HUES6 (cell line): ENCODE measurements at regions not wholly inside any gene's neighbourhood (a gene's known extent, or its start where the extent isn't known, plus 50 kb on each side); places are given as distances from the start of the nearest gene placed in this dataset.

Source experiments
- H3K27ac ChIP-seq: 2 replicates; pipeline ENCODE4 v1.7.0; 2013; ENCODE audit warnings: low read depth, mild to moderate bottlenecking, low read length, inconsistent platforms
- H3K27me3 ChIP-seq: 2 replicates; pipeline ENCODE4 v1.6.1; 2013; ENCODE audit warnings: low read length; ENCODE audit not compliant: control insufficient read depth, insufficient read depth
- H3K36me3 ChIP-seq: 2 replicates; pipeline ENCODE4 v1.6.1; 2013; ENCODE audit warnings: low read length; ENCODE audit not compliant: control insufficient read depth, insufficient read depth
- H3K4me1 ChIP-seq: 2 replicates; pipeline ENCODE4 v1.6.1; 2013; ENCODE audit warnings: low read length; ENCODE audit not compliant: control insufficient read depth, insufficient read depth
- H3K4me3 ChIP-seq: 2 replicates; pipeline ENCODE4 v1.5.1; 2013; ENCODE audit warnings: low read depth, low read length
- H3K9ac ChIP-seq: one replicate; pipeline ENCODE4 v1.6.1; 2013; ENCODE audit warnings: mild to moderate bottlenecking, low read length
- H3K9me3 ChIP-seq: 2 replicates; pipeline ENCODE4 v1.6.1; 2013; ENCODE audit warnings: low read depth, low read length; ENCODE audit not compliant: control insufficient read depth, insufficient read depth

DNA sequence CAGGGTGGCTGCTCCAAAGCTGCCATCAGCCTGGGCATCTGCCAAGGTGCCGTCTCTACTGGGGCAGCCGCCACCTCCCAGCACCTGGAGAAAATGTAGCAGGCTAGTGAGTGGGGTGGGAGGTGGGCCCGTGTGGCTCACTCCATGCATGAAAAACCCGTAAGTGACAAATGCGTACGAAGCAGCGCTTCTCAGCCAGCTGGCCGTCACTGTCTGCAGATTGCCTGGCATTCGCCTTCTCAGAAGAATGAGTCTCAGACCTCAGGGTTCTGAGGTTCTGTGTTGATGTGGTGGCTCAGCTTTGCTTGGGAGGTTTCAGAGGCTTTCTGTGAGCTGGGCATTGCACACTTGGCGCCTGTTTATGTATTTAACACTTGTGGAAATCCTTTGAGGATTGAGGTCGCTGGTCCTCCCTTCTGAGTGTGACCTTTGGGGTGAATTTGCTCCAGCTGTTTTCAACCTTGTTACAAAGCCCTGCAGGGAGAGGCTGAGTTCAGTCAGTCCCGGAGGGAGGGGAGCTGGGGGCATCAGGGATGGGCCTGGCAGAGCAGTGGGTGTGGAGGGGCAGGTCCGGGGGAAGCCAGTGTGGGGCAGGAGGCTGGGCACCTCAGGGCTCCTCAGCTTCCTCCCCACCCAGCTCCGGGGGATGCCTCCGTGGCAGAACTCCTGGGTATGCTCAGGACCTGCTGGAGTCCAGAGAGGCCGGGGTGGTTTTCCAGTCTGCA lies 977.0 kb downstream of the TBC1D22A start:
- Histone ChIP-seq H3K27ac (no peak overlapping the region), H3K9ac (no peak overlapping the region), H3K4me3 (no peak overlapping the region), H3K4me1 (peaks cover 7% of the 10 kb centered on the region; the same call in 1 of the 2 replicates), H3K9me3 (peaks cover 70% of the 10 kb centered on the region), H3K36me3 (no peaks in the 10 kb centered on the region), H3K27me3 (no peaks in the 10 kb centered on the region)

DNA sequence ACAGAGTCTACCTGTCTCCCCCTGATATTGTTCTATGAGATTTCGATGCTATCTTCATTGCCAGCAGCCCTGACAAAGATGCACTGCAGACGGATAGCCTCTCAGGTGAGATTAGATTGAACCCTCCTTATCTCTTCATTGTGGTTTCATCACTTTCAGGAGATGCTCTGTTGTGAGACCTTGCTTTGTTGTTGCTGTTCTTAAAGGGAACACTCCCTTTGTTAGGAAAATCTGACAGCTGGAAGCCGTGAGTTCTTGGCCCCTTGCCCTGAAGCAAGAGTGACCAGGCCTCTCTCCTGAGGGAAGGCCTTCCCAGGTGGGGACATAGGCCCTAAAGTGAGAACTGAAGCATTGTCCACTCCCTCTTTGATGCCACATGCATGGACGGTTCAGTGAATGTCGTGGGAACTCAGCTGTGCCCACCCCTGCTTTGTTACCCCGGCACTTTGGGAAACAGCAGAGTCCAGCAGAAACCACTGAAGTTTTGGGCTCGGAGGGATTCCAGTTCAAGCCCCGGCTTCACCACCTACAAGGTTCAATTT lies 976.1 kb downstream of the TBC1D22A start:
- Histone ChIP-seq H3K9me3 (peaks cover 73% of the 10 kb centered on the region), H3K4me1 (peaks cover 7% of the 10 kb centered on the region; the same call in 1 of the 2 replicates), H3K36me3 (no peaks in the 10 kb centered on the region), H3K4me3 (no peak overlapping the region), H3K27ac (no peak overlapping the region), H3K27me3 (no peaks in the 10 kb centered on the region), H3K9ac (no peak overlapping the region)

DNA sequence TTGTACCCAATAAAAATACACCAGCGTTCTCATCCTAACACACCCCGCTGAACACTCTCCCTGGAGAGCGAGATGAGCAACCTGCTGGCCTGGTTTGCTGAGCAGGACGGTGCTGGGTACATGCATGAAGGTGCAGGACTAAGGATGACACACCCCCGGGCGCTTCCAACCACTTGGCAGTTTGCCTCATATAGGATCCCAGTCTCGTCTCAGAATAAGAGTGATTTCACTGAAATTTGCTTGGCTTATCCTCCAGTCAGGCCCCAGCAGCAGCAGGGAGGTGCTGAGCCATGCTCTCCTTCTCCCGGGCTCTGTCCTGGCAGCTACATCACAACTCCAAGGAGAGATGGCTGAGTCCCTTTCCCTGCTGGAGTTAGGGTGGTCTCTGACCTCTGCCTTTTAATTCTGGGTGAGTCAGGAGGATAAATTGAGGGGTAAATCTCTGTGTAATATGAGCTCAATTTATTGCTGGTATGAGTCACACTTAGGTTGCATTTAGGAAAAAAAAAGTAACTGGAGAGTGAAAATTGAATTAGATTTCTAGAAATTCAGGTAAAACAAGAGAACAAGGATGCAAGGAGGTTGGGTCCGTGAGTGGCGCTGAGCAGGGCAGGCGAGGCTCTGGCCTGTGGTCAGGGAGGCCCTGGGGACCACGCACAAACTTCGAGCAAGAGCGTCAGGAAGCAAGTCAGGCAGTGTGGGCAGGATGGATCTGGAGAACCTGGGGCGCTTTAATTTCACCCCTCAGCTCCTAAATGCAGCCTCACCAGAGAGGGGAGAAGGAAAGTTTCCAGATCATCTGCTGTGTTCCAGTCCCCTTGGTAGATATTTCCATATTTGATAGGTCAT lies 974.0 kb downstream of the TBC1D22A start:
- Histone ChIP-seq H3K9me3 (peaks cover 80% of the 10 kb centered on the region), H3K27me3 (no peaks in the 10 kb centered on the region)

DNA sequence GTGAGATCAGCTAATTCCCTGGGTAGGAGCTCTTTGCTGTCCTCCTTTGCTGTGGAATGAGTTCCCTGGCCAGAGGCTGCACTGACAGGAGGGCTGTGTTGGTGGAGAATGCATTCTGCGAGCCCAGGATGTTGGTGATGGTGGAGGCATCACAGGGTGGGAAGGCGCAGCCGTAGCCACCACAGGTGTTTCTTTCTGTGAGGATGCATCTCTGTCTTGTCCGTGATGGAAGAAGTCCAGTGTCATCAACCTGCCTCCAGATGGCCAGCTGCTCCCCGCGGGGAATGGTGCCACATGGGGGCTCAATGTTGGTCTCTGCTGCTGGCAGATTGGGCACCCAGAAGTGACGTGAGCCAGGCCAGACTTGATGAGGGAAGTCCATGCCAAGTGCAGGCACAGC lies 972.1 kb downstream of the TBC1D22A start:
- no peaks in the 10 kb centered on the region for H3K27me3 ChIP-seq
- no peak overlapping the region for H3K27ac ChIP-seq
- H3K4me3 ChIP-seq, result no peak overlapping the region
- H3K9ac ChIP-seq, result no peak overlapping the region
- peaks cover 75% of the 10 kb centered on the region for H3K9me3 ChIP-seq
- H3K4me1 ChIP-seq, result peaks cover 7% of the 10 kb centered on the region; the same call in 1 of the 2 replicates
- no peaks in the 10 kb centered on the region for H3K36me3 ChIP-seq

More for the DNA sequence above, 974.0 kb downstream of the TBC1D22A start:
- Histone ChIP-seq H3K27ac (no peak overlapping the region), H3K9ac (no peak overlapping the region), H3K4me1 (peaks cover 7% of the 10 kb centered on the region; the same call in 1 of the 2 replicates), H3K36me3 (no peaks in the 10 kb centered on the region), H3K4me3 (no peak overlapping the region)

DNA sequence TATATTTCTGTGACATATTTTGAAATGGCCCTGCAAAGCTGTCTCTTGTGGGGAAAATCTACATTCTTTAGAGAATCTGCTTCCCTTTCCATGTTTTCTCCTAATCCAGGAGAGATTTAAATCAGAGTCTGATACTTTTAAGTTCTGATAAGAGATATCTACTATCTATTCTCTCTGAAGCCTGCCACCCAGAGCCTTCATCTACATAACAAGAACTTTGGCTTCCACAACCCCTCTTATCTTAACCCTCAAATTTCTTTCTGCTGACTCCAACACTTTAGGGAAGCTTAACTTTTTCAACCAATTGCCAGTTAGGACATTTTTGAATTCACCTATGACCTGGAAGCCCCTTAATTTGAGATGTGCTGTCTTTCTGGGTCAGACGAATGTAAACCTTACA lies 965.2 kb downstream of the TBC1D22A start:
- Histone ChIP-seq H3K27me3 (no peaks in the 10 kb centered on the region), H3K4me1 (peaks cover 6% of the 10 kb centered on the region; the same call in 1 of the 2 replicates), H3K4me3 (no peak overlapping the region), H3K27ac (peak overlapping the region; percentile 49; the same call in 1 of the 2 replicates), H3K36me3 (no peaks in the 10 kb centered on the region), H3K9ac (no peak overlapping the region), H3K9me3 (peaks cover 24% of the 10 kb centered on the region)

DNA sequence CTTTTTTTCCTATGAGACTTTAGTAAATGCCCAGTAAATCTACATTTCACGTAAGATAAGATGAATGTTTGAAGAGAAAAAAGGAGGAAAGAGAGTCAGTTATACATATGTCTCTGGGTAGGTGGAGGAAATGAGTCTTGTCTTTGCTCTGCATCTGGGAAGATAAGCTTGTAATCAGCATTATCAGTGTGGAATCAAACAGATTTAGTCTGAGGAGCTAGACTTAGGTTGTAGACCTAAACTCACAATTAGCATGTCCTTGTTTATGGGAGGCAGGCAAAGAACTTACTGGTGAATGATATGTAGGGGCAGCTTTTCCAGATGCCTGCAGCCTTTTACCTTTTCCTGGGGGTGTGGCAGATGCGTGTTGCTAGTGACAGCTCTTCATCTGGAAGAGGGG lies 962.3 kb downstream of the TBC1D22A start:
- peaks cover 6% of the 10 kb centered on the region; the same call in 1 of the 2 replicates for H3K4me1 ChIP-seq
- H3K36me3 ChIP-seq, result no peaks in the 10 kb centered on the region
- H3K9me3 ChIP-seq, result peaks cover 23% of the 10 kb centered on the region; the same call in 1 of the 2 replicates
- H3K27me3 ChIP-seq, result no peaks in the 10 kb centered on the region
- H3K9ac ChIP-seq, result no peak overlapping the region
- no peak overlapping the region for H3K4me3 ChIP-seq
- no peak overlapping the region; the same call in 1 of the 2 replicates for H3K27ac ChIP-seq

DNA sequence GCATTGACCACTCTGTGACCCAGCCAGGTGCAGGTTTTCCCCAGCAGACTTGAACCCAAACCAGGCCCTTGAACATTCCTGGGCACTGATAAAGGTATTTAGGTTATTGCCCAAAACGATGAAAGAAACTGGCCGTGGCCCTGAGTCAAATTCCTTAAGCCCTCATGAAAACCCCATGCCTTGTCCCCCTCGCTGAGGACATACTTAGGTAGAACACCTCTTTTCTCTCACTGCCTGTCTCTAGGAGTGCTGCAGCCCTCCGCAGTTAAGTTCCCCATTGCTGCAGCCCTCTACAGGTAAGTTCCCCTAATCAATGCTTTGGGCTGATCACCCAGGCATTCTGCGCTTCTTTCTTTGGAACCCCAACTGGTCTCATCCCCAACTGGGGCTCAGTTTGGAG lies 961.6 kb downstream of the TBC1D22A start:
- peak overlapping the region; percentile 15 for H3K9ac ChIP-seq
- H3K27me3 ChIP-seq, result no peaks in the 10 kb centered on the region
- peaks cover 6% of the 10 kb centered on the region; the same call in 1 of the 2 replicates for H3K4me1 ChIP-seq
- H3K36me3 ChIP-seq, result no peaks in the 10 kb centered on the region
- no peak overlapping the region; the same call in 1 of the 2 replicates for H3K27ac ChIP-seq
- H3K9me3 ChIP-seq, result peaks cover 26% of the 10 kb centered on the region; the same call in 1 of the 2 replicates
- H3K4me3 ChIP-seq, result no peak overlapping the region

DNA sequence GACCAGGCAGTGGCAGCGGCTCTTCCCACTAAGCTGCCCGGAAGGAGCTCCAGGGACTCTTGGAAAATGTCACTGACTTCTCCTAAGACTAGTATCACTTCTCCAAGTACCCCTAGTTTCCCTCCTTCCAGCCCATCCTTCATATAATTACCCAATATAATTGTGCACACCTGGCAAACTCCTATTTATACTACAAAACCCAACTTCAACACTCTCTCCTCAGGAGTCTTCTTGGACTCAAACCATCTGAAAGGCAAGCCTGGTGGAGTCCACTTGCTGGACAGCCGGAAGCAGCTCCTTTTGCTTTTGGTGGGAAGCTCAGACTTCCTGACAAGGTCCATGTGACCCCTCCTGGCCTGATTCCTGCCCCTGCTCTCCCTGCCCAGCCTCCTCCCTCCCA lies 955.9 kb downstream of the TBC1D22A start:
- no peaks in the 10 kb centered on the region for H3K36me3 ChIP-seq

DNA sequence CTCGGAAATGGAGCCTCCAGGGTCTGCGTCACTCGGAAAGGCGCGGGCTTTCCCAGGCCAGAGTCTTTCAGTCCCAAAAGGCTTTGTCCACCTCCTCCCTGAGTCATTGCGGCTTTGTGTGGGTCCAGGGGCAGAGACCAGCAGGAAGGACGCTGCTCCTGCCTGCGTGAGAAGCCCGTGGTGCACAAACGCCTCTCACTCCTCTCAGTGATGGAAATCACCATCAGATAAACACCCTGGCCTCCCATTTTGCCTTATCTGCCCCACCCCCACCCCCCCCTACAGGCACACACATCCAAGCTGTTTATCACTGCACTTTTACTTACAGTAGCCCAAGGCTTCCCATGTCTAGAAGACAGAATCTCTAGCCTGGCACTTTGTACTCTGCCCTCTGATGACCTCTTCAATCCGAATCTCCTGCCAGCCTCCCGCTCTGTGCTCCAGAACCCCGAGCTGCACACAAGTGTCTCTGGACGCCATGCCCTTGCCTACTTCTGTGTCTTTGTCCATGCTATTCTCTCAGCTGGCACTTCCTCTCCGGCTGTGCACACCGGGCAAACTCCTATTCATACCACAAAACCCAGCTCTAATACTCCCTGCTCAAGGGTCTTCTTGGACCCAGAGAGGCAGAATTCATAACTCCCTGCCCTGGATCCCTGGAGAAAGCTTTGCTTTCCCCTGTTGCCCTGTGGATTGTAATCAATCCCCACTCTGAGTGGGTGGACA lies 954.6 kb downstream of the TBC1D22A start:
- peaks cover 8% of the 10 kb centered on the region; the same call in 1 of the 2 replicates for H3K4me1 ChIP-seq
- H3K36me3 ChIP-seq, result no peaks in the 10 kb centered on the region
- no peak overlapping the region for H3K4me3 ChIP-seq
- H3K27me3 ChIP-seq, result no peaks in the 10 kb centered on the region
- peaks cover 74% of the 10 kb centered on the region; the same call in 1 of the 2 replicates for H3K9me3 ChIP-seq
- H3K9ac ChIP-seq, result no peak overlapping the region
- no peak overlapping the region for H3K27ac ChIP-seq

More for the DNA sequence above, 955.9 kb downstream of the TBC1D22A start:
- Histone ChIP-seq H3K9me3 (peaks cover 68% of the 10 kb centered on the region; the same call in 1 of the 2 replicates), H3K27ac (no peak overlapping the region), H3K27me3 (no peaks in the 10 kb centered on the region), H3K4me1 (peaks cover 8% of the 10 kb centered on the region; the same call in 1 of the 2 replicates), H3K9ac (no peak overlapping the region), H3K4me3 (no peak overlapping the region)

DNA sequence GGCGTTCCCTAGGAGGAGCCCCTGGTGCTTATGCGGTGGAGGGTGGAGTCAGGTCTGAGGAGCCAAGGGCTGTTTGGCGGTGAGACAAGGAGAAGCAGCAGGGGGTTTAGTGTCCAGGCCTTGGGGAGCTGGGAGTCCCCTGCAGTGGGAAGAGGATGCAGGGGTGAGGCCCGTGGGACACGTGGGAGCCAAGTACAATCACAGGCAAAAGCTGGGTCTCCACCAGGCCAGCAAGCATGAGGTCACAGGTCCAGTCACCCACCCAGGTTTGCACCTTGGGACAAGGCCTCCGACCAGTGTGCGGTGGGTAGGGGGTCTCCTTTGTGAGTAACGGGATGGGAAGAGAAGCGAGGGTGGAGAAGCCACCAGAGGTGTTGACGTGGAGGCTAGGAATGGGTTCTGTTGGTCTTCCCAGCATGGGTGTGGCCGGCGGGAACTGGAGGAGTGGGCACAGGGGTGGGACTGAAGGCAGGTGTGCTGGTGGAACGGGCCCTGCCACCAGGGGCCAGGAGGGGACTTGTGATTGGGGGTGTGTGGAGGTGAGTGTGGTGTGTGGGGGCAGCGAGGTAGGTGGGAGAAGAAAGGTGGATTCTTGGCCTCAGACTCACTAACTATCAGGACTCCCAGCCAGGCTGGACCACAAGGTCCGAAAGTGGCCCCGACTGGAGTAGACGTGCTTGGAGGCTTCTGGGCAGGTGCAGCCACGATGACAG lies 953.6 kb downstream of the TBC1D22A start:
- no peak overlapping the region for H3K27ac ChIP-seq
- peaks cover 8% of the 10 kb centered on the region; the same call in 1 of the 2 replicates for H3K4me1 ChIP-seq
- H3K9ac ChIP-seq, result no peak overlapping the region
- peaks cover 72% of the 10 kb centered on the region; the same call in 1 of the 2 replicates for H3K9me3 ChIP-seq
- H3K27me3 ChIP-seq, result no peaks in the 10 kb centered on the region
- no peaks in the 10 kb centered on the region for H3K36me3 ChIP-seq
- no peak overlapping the region for H3K4me3 ChIP-seq
